GM12878 (cell line): ENCODE measurements at regions not wholly inside any gene's neighbourhood (a gene's known extent, or its start where the extent isn't known, plus 50 kb on each side); places are given as distances from the start of the nearest gene placed in this dataset.

Source experiments
- ATAC-seq: fragments of 200-7000 bp; cut with Tn5 transposase; 3 replicates; pipeline ENCODE4 v1.9.1; 2020; ENCODE audit warnings: mild to moderate bottlenecking, moderate library complexity
- BruUV-seq: library from RNA; stranded (reverse); fragments of 400-500 nt; replicated peaks from 2 replicates; lab custom pipeline; 2021; lab: Mats Ljungman, UMichigan
- CTCF ChIA-PET: fragments of 300-600 bp; sonication (Branson Sonifier 250); formaldehyde crosslinking; extraction: SDS; loops from one replicate; lab custom pipeline; 2021; ENCODE audit warnings: inconsistent platforms; lab: Yijun Ruan, JAX
- POLR2A ChIA-PET: fragments of 350-600 bp; formaldehyde crosslinking; extraction: SDS; loops from one replicate; lab custom pipeline; 2021; ENCODE audit warnings: inconsistent platforms; lab: Charles Lee
- RAD21 ChIA-PET: fragments of 300-600 bp; sonication (Branson Sonifier 250); formaldehyde crosslinking; loops from one replicate; lab custom pipeline; 2023; ENCODE audit warnings: antibody characterized with exemption; ENCODE audit not compliant: unreplicated experiment; lab: Charles Lee
- SMC1A ChIA-PET: fragments of 300-600 bp; sonication (Branson Sonifier 250); formaldehyde crosslinking; loops from one replicate; lab custom pipeline; 2023; ENCODE audit not compliant: unreplicated experiment, uncharacterized antibody; lab: Charles Lee
- DNase-seq: peaks from one replicate; pipeline ENCODE4 v3.0.0-alpha.2; 2011; ENCODE audit warnings: low read depth, low spot score
- FAIRE-seq: peaks from 3 replicates; lab custom pipeline; 2011; peaks lifted over from hg19 to GRCh38; lab: Jason Lieb, UNC
- H2AFZ ChIP-seq: 2 replicates; pipeline ENCODE4 v1.6.0; 2011; ENCODE audit warnings: low read depth, low read length, control low read depth; ENCODE audit not compliant: control insufficient read depth
- H3K27ac ChIP-seq: 2 replicates; pipeline ENCODE4 v1.5.1; 2011; ENCODE audit warnings: control low read depth; ENCODE audit not compliant: control insufficient read depth, insufficient read depth
- H3K27me3 ChIP-seq, 2 experiments: replicated peaks in 1 of 2; 2 replicates each; pipeline versions ENCODE4 v1.6.0 to v1.6.1; 2011; ENCODE audit warnings: low read length in 1 of 2; ENCODE audit not compliant: control insufficient read depth in 2 of 2, insufficient read depth in 2 of 2
- H3K36me3 ChIP-seq, 2 experiments: 2 replicates each; pipeline ENCODE4 v1.5.1; 2011; ENCODE audit warnings: low read length in 1 of 2; ENCODE audit not compliant: control insufficient read depth in 2 of 2, insufficient read depth in 2 of 2
- H3K4me1 ChIP-seq: 2 replicates; pipeline ENCODE4 v1.6.1; 2011; ENCODE audit warnings: mild to moderate bottlenecking, low read length, moderate library complexity, mixed read lengths; ENCODE audit not compliant: control insufficient read depth, insufficient read depth
- H3K4me2 ChIP-seq: 2 replicates; pipeline ENCODE4 v1.6.0; 2011; ENCODE audit warnings: control low read depth; ENCODE audit not compliant: control insufficient read depth, insufficient read depth
- H3K4me3 ChIP-seq: fragments of 200-600 bp; sonication (generic); 2 replicates; pipeline ENCODE4 v1.5.1; 2016
- H3K79me2 ChIP-seq: 2 replicates; pipeline ENCODE4 v1.6.0; 2011; ENCODE audit warnings: low read length; ENCODE audit not compliant: control insufficient read depth, insufficient read depth
- H3K9ac ChIP-seq: 2 replicates; pipeline ENCODE4 v1.8.0; 2011; ENCODE audit warnings: low read length, control low read depth, mixed read lengths; ENCODE audit not compliant: control insufficient read depth, insufficient read depth
- H3K9me3 ChIP-seq: replicated peaks from 3 replicates; pipeline ENCODE4 v1.5.1; 2011; ENCODE audit warnings: mild to moderate bottlenecking, low read length; ENCODE audit not compliant: control insufficient read depth, insufficient read depth
- H4K20me1 ChIP-seq: 2 replicates; pipeline ENCODE4 v1.6.0; 2011; ENCODE audit not compliant: control insufficient read depth, insufficient read depth
- ATF2 ChIP-seq: IDR thresholded peaks from 2 replicates; pipeline ENCODE4 v1.6.1; 2012; ENCODE audit warnings: low read length, inconsistent platforms
- ATF7 ChIP-seq: fragments of 450-650 bp; IDR thresholded peaks from 2 replicates; pipeline ENCODE4 v1.6.1; 2016; ENCODE audit warnings: low read depth, mild to moderate bottlenecking
- CHD2 ChIP-seq: IDR thresholded peaks from 2 replicates; pipeline ENCODE4 v1.6.1; 2011; ENCODE audit warnings: low read depth, low read length, improper control_type of control experiment, borderline replicate concordance
- CREB1 ChIP-seq: IDR thresholded peaks from 2 replicates; pipeline ENCODE4 v1.6.1; 2012; ENCODE audit warnings: low read depth, mild to moderate bottlenecking, inconsistent platforms
- FOXK2 ChIP-seq: fragments of 450-650 bp; IDR thresholded peaks from 2 replicates; pipeline ENCODE4 v1.6.1; 2017; ENCODE audit warnings: mild to moderate bottlenecking, moderate library complexity
- HDGF ChIP-seq: fragments of 450-650 bp; IDR thresholded peaks from 2 replicates; pipeline ENCODE4 v1.6.1; 2016; ENCODE audit warnings: antibody characterized with exemption
- MLLT1 ChIP-seq: fragments of 450-650 bp; IDR thresholded peaks from 2 replicates; pipeline ENCODE4 v1.6.1; 2016; ENCODE audit warnings: mild to moderate bottlenecking
- NFIC ChIP-seq: IDR thresholded peaks from 2 replicates; pipeline ENCODE4 v1.6.1; 2012; ENCODE audit warnings: low read depth, mild to moderate bottlenecking, inconsistent platforms, low read length, moderate library complexity
- NFYB ChIP-seq: IDR thresholded peaks from 2 replicates; pipeline ENCODE4 v1.6.1; 2011; ENCODE audit warnings: low read depth, mild to moderate bottlenecking, low read length, improper control_type of control experiment, moderate library complexity; ENCODE audit not compliant: insufficient read depth
- NR2C1 ChIP-seq: fragments of 450-650 bp; IDR thresholded peaks from 2 replicates; pipeline ENCODE4 v1.6.1; 2017; ENCODE audit warnings: antibody characterized with exemption, mild to moderate bottlenecking, moderate library complexity
- SMC3 ChIP-seq: IDR thresholded peaks from 2 replicates; pipeline ENCODE4 v1.6.1; 2011; ENCODE audit warnings: low read length, improper control_type of control experiment, borderline replicate concordance
- SP1 ChIP-seq: IDR thresholded peaks from one replicate; pipeline ENCODE4 v1.6.1; 2011; ENCODE audit warnings: low read depth, low read length
- TCF3 ChIP-seq: IDR thresholded peaks from 2 replicates; pipeline ENCODE4 v1.6.1; 2012; ENCODE audit warnings: low read depth, mild to moderate bottlenecking, low read length, borderline replicate concordance; ENCODE audit not compliant: insufficient read depth
- WGBS: methylation state at CpG from one replicate; pipeline ENCODE4 v1.1.6; 2016; ENCODE audit warnings: low lambda C conversion rate; ENCODE audit not compliant: insufficient replicate concordance, insufficient coverage; ENCODE audit errors: missing lambda C conversion rate; 5-methylcytosine and 5-hydroxymethylcytosine counted together
- in situ Hi-C: fragments of 300-500 bp; cut with MboI; formaldehyde crosslinking; loops from 9 replicates; pipeline ENCODE4 v1.14.3; 2018; ENCODE audit warnings: mixed read lengths
- intact Hi-C: fragments of 100-400 bp; cut with micrococcal nuclease; formaldehyde crosslinking; loops from one replicate; pipeline ENCODE4 v1.14.2; 2022; ENCODE audit not compliant: unreplicated experiment
- TF ChIP-seq, protein P1 (sequence below): fragments of 450-650 bp; IDR thresholded peaks from 2 replicates; pipeline ENCODE4 v1.6.1; 2018; ENCODE audit warnings: borderline replicate concordance, mild to moderate bottlenecking; ENCODE audit not compliant: partially characterized antibody

DNA sequence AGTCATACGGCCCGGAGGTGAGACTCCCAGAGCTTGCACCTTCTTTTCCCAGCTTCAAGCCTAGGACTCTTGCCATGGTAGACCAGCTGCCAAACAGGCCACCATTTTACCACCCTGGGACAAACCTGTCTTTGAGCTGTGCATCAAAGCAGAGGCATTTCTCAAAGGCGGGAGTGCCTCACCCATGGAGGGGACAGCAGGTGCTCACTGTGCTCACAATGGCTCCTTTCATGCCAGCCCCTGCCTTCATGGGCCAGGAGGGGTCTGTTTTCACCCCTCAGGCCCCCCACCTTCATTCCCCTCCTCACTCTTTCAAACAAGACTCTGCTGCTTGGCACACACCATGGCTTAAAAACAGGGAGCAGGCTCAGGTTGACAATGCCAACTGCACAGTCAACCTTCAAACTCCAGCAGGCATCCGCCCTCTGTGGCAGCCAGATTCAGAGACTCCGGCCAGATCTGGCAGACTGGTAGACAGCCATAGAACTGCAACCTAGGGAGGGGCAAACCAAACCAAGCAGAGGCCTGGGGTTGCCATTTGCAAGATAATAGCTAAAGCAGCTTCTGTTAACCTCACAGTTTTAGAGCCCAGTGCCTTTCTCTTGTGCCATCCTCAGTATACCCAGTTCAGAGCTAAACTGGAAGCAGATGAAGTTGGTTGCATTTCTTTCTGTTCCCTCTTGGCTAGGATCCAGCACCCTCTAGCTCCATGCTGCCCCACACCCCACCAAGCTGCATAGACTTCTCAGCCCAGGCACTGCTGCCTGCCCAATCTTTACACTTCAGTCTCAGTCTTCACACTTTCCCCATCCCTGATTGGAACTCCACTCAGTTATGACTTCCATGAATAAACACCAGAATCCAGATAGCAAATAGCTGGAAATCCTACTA lies 93.9 kb upstream of the SPATA13 start:
- ChIA-PET POLR2A (no interaction called here), RAD21 (no interaction called here), SMC1A (no interaction called here), CTCF (interaction anchor here (0.9 to 1.2 kb wide), 2 partner anchors 13 to 153 kb away, joined by 3 read pairs; no protein-coding TSS in a partner anchor)
- 23% methylated on average over 5 of the region's 5 CpGs for WGBS
- no peak for ATAC-seq
- H3K27me3 ChIP-seq, result peaks cover 0 to 6% of the 10 kb centered on the region in 2 experiments; a peak in 2 of 4 replicates
- no peaks in the 10 kb centered on the region for H3K79me2 ChIP-seq
- H4K20me1 ChIP-seq, result no peaks in the 10 kb centered on the region
- no peaks in the 10 kb centered on the region; the same call in 2 of the 3 replicates for H3K9me3 ChIP-seq
- H3K4me1 ChIP-seq, result no peaks in the 10 kb centered on the region
- no peak overlapping the region for H3K4me2 ChIP-seq
- intact Hi-C loops, result no loop called here
- no peak for TF ChIP-seq CHD2
- TF ChIP-seq HDGF, result no peak
- no peak for TF ChIP-seq FOXK2
- no peak for TF ChIP-seq SMC3
- no peak for TF ChIP-seq SP1
- TF ChIP-seq ATF2, result no peak
- no peak for TF ChIP-seq ATF7
- no peak for TF ChIP-seq TCF3
- TF ChIP-seq NFIC, result no peak
- TF ChIP-seq CREB1, result no peak
- no peak for TF ChIP-seq NR2C1
- TF ChIP-seq NFYB, result no peak
- TF ChIP-seq MLLT1, result no peak
- TF ChIP-seq, protein P1, sequence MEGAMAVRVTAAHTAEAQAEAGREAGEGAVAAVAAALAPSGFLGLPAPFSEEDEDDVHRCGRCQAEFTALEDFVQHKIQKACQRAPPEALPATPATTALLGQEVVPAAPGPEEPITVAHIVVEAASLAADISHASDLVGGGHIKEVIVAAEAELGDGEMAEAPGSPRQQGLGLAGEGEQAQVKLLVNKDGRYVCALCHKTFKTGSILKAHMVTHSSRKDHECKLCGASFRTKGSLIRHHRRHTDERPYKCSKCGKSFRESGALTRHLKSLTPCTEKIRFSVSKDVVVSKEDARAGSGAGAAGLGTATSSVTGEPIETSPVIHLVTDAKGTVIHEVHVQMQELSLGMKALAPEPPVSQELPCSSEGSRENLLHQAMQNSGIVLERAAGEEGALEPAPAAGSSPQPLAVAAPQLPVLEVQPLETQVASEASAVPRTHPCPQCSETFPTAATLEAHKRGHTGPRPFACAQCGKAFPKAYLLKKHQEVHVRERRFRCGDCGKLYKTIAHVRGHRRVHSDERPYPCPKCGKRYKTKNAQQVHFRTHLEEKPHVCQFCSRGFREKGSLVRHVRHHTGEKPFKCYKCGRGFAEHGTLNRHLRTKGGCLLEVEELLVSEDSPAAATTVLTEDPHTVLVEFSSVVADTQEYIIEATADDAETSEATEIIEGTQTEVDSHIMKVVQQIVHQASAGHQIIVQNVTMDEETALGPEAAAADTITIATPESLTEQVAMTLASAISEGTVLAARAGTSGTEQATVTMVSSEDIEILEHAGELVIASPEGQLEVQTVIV, result no peak
- no peak overlapping the region for H3K9ac ChIP-seq
- DNase-seq, result no peak
- FAIRE-seq, result no peak
- H3K27ac ChIP-seq, result no peak overlapping the region
- in situ Hi-C loops, result no loop called here
- H3K4me3 ChIP-seq, result no peak overlapping the region
- BruUV-seq, result no TSS peak
- H2AFZ ChIP-seq, result no peak overlapping the region
- no peaks in the 10 kb centered on the region for H3K36me3 ChIP-seq
